ENCODE measurements at regions not wholly inside any gene's neighbourhood (a gene's known extent, or its start where the extent isn't known, plus 50 kb on each side); places are given as distances from the start of the nearest gene placed in this dataset.

DNA sequence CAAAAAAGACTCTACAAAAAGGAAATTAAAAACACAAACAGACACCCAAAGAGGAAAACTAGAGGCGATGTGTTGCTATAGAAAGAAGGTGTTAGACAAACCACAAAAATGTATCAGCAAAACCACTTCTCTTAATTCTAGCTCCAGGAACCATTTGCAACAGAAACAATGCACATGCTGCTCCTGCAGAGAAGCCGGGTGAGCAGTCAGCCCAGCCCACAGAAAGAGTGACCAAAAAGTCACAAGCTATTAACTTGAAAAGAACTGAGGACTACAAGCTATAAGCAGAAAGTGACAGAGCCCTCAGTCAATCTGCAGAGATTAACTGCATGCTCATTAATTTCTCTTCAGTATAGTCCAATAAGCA, 96.2 kb upstream of the KLHL13 start:
- CTCF ChIA-PET (ENCODE audit: low intra/inter-chr PET ratio), result no interaction called here
- DNase-seq (ENCODE audit: extremely low read depth in 1 of 4, low spot score in 3 of 4) (no peak), FAIRE-seq (no peak), ATAC-seq (no peak)
- Histone ChIP-seq H4K20me1 (replicated peaks; ENCODE audit: control insufficient read depth, insufficient read depth, low read length) (no peaks in the 10 kb centered on the region), H3K36me3 (ENCODE audit: control insufficient read depth, insufficient read depth, low read length) (no peaks in the 10 kb centered on the region), H3K9me3 (replicated peaks; ENCODE audit: control insufficient read depth, insufficient read depth, low read depth, low read length) (no peaks in the 10 kb centered on the region), H3K9ac (ENCODE audit: insufficient read depth in 1 of 2, low read depth in 2 of 2, low read length in 2 of 2) (no peak overlapping the region), H3K9me1 (ENCODE audit: control insufficient read depth, insufficient read depth, low read length) (no peaks in the 10 kb centered on the region), H3K4me3 (no peak overlapping the region), H3K79me2 (ENCODE audit: control insufficient read depth, insufficient read depth, low read length) (no peaks in the 10 kb centered on the region), H3K4me1 (replicated peaks in 1 of 2; ENCODE audit: control insufficient read depth in 2 of 2, insufficient read depth in 2 of 2, low read length in 2 of 2) (no peaks in the 10 kb centered on the region), H2AFZ (ENCODE audit: low read depth, low read length) (no peak overlapping the region), H3K4me2 (ENCODE audit: insufficient read depth, low read length) (no peak overlapping the region), H3K27ac (ENCODE audit: extremely low read depth, low read depth, low read length) (no peak overlapping the region), H3K27me3 (ENCODE audit: control insufficient read depth in 2 of 2, insufficient read depth in 2 of 2, low read length in 2 of 2) (no peaks in the 10 kb centered on the region)
- intact Hi-C loops (cut with micrococcal nuclease) (no loop called here), in situ Hi-C loops (cut with MboI) (no loop called here)
- WGBS (ENCODE audit: insufficient coverage, low coverage, missing lambda C conversion rate), result 0% methylated on average over 2 of the region's 2 CpGs
- POLR2A ChIA-PET, result no interaction called here
- no TSS peak for BruUV-seq (replicated peaks)
- TF ChIP-seq BACH1 (tag; IDR thresholded peaks at IDR 0.05), result no peak
- TF ChIP-seq, protein P1, sequence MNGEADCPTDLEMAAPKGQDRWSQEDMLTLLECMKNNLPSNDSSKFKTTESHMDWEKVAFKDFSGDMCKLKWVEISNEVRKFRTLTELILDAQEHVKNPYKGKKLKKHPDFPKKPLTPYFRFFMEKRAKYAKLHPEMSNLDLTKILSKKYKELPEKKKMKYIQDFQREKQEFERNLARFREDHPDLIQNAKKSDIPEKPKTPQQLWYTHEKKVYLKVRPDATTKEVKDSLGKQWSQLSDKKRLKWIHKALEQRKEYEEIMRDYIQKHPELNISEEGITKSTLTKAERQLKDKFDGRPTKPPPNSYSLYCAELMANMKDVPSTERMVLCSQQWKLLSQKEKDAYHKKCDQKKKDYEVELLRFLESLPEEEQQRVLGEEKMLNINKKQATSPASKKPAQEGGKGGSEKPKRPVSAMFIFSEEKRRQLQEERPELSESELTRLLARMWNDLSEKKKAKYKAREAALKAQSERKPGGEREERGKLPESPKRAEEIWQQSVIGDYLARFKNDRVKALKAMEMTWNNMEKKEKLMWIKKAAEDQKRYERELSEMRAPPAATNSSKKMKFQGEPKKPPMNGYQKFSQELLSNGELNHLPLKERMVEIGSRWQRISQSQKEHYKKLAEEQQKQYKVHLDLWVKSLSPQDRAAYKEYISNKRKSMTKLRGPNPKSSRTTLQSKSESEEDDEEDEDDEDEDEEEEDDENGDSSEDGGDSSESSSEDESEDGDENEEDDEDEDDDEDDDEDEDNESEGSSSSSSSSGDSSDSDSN (IDR thresholded peaks at IDR 0.05; ENCODE audit: borderline replicate concordance in 1 of 2, low read depth in 2 of 2, low read length in 2 of 2), result no peak
- TF ChIP-seq SNIP1 (IDR thresholded peaks at IDR 0.05; ENCODE audit: low read depth), result no peak
- no peak for TF ChIP-seq ZNF57 (CRISPR knock-in tag; IDR thresholded peaks at IDR 0.05)
- TF ChIP-seq ARID2 (IDR thresholded peaks at IDR 0.05), result no peak
- no peak for TF ChIP-seq TARDBP (IDR thresholded peaks at IDR 0.05)
- TF ChIP-seq MAFG (tag; conservative IDR thresholded peaks at IDR 0.05), result no peak
- TF ChIP-seq, protein P2, sequence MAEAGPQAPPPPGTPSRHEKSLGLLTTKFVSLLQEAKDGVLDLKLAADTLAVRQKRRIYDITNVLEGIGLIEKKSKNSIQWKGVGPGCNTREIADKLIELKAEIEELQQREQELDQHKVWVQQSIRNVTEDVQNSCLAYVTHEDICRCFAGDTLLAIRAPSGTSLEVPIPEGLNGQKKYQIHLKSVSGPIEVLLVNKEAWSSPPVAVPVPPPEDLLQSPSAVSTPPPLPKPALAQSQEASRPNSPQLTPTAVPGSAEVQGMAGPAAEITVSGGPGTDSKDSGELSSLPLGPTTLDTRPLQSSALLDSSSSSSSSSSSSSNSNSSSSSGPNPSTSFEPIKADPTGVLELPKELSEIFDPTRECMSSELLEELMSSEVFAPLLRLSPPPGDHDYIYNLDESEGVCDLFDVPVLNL (CRISPR knock-in tag; IDR thresholded peaks at IDR 0.05; ENCODE audit: low read depth), result no peak
- TF ChIP-seq GATA2 (CRISPR knock-in tag; IDR thresholded peaks at IDR 0.05), result no peak
- TF ChIP-seq, protein P3, sequence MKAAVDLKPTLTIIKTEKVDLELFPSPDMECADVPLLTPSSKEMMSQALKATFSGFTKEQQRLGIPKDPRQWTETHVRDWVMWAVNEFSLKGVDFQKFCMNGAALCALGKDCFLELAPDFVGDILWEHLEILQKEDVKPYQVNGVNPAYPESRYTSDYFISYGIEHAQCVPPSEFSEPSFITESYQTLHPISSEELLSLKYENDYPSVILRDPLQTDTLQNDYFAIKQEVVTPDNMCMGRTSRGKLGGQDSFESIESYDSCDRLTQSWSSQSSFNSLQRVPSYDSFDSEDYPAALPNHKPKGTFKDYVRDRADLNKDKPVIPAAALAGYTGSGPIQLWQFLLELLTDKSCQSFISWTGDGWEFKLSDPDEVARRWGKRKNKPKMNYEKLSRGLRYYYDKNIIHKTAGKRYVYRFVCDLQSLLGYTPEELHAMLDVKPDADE (conservative IDR thresholded peaks at IDR 0.05; ENCODE audit: control insufficient read depth, low read depth, low read length), result no peak
- no peak for TF ChIP-seq ZSCAN29 (IDR thresholded peaks at IDR 0.05)
- TF ChIP-seq ZNF217 (CRISPR knock-in tag; IDR thresholded peaks at IDR 0.05), result no peak
